ENCODE measurements at regions not wholly inside any gene's neighbourhood (a gene's known extent, or its start where the extent isn't known, plus 50 kb on each side); places are given as distances from the start of the nearest gene placed in this dataset.

- peak overlapping the region; percentile 82 for H3K14ac ChIP-seq (ENCODE audit: low read length)
- no peak overlapping the region for H3K4ac ChIP-seq (ENCODE audit: low read length)
- H4K8ac ChIP-seq (ENCODE audit: low read depth, low read length): no peak overlapping the region
- H2AFZ ChIP-seq (ENCODE audit: low read length): peak overlapping the region; percentile 1
- peak overlapping the region in 1 of 2 donors; percentile 54 for H3K4me3 ChIP-seq (ENCODE audit: low read length in 2 of 2)
- H3K9me3 ChIP-seq (replicated peaks in 1 of 2; ENCODE audit: control insufficient read depth in 2 of 2, insufficient read depth in 1 of 2, low read depth in 1 of 2, low read length in 2 of 2): peaks cover 0 to 2% of the 10 kb centered on the region in 2 donors
- H3K36me3 ChIP-seq (replicated peaks in 1 of 2; ENCODE audit: control insufficient read depth in 2 of 2, insufficient read depth in 2 of 2, low read length in 2 of 2): no peaks in the 10 kb centered on the region
- no peak for DNase-seq (ENCODE audit: low spot score)
- H2BK12ac ChIP-seq (ENCODE audit: low read length): no peak overlapping the region
- no peaks in the 10 kb centered on the region for H3K79me1 ChIP-seq (ENCODE audit: low read depth, low read length)
- no peak overlapping the region for H3K9ac ChIP-seq (ENCODE audit: low read depth, low read length, poor library complexity)
- H3K23ac ChIP-seq (ENCODE audit: low read depth, low read length, poor library complexity): no peak overlapping the region
- 100% methylated on average over 1 of the region's 23 CpGs; no CpG with 5 or more reads in 1 of the 2 donors for WGBS, 2 donors (ENCODE audit: extremely low coverage in 2 of 2, insufficient read length in 2 of 2, insufficient replicate concordance in 1 of 2)
- H2BK120ac ChIP-seq (ENCODE audit: low read depth, low read length): no peak overlapping the region
- no peak overlapping the region for H2BK15ac ChIP-seq (ENCODE audit: low read length)
- no peak overlapping the region for H2AK5ac ChIP-seq (ENCODE audit: low read depth, low read length)
- no peak overlapping the region for H4K91ac ChIP-seq (ENCODE audit: low read depth, low read length, poor library complexity)
- H3K27me3 ChIP-seq (ENCODE audit: control insufficient read depth in 3 of 3, insufficient read depth in 3 of 3, low read depth in 1 of 3, low read length in 3 of 3): no peaks in the 10 kb centered on the region
- no peaks in the 10 kb centered on the region for H3K4me1 ChIP-seq (ENCODE audit: control insufficient read depth in 2 of 2, insufficient read depth in 1 of 2, low read depth in 1 of 2, low read length in 2 of 2)
- H3K4me2 ChIP-seq (ENCODE audit: insufficient read depth, low read length, poor library complexity, severe bottlenecking): no peak overlapping the region
- no peak overlapping the region for H2BK5ac ChIP-seq (ENCODE audit: low read length)
- H3K27ac ChIP-seq (replicated peaks; ENCODE audit: low read length): no peak overlapping the region
- H3K18ac ChIP-seq (ENCODE audit: low read length): no peak overlapping the region
Measured at GRCh38 chr3:166810741-166811445, 569.2 kb downstream of the ZBBX start.

- Histone ChIP-seq H4K8ac (ENCODE audit: low read depth, low read length) (no peak overlapping the region), H3K4me2 (ENCODE audit: insufficient read depth, low read length, poor library complexity, severe bottlenecking) (no peak overlapping the region), H3K4ac (ENCODE audit: low read length) (no peak overlapping the region), H3K79me1 (ENCODE audit: low read depth, low read length) (no peaks in the 10 kb centered on the region), H3K9me3 (replicated peaks in 1 of 2; ENCODE audit: control insufficient read depth in 2 of 2, insufficient read depth in 1 of 2, low read depth in 1 of 2, low read length in 2 of 2) (peaks cover 2 to 4% of the 10 kb centered on the region in 2 donors), H3K23ac (ENCODE audit: low read depth, low read length, poor library complexity) (no peak overlapping the region), H3K18ac (ENCODE audit: low read length) (no peak overlapping the region), H3K14ac (ENCODE audit: low read length) (no peak overlapping the region), H3K27me3 (ENCODE audit: control insufficient read depth in 3 of 3, insufficient read depth in 3 of 3, low read depth in 1 of 3, low read length in 3 of 3) (no peaks in the 10 kb centered on the region), H3K4me1 (ENCODE audit: control insufficient read depth in 2 of 2, insufficient read depth in 1 of 2, low read depth in 1 of 2, low read length in 2 of 2) (no peaks in the 10 kb centered on the region), H4K91ac (ENCODE audit: low read depth, low read length, poor library complexity) (no peak overlapping the region), H2AK5ac (ENCODE audit: low read depth, low read length) (no peak overlapping the region), H2BK15ac (ENCODE audit: low read length) (no peak overlapping the region), H2BK5ac (ENCODE audit: low read length) (no peak overlapping the region), H2BK120ac (ENCODE audit: low read depth, low read length) (no peak overlapping the region), H3K36me3 (replicated peaks in 1 of 2; ENCODE audit: control insufficient read depth in 2 of 2, insufficient read depth in 2 of 2, low read length in 2 of 2) (no peaks in the 10 kb centered on the region), H3K4me3 (ENCODE audit: low read length in 2 of 2) (no peak overlapping the region), H2AFZ (ENCODE audit: low read length) (no peak overlapping the region), H3K9ac (ENCODE audit: low read depth, low read length, poor library complexity) (no peak overlapping the region), H2BK12ac (ENCODE audit: low read length) (no peak overlapping the region), H3K27ac (replicated peaks; ENCODE audit: low read length) (no peak overlapping the region)
- no CpG with 5 or more reads among the region's 4 CpGs for WGBS, 2 donors (ENCODE audit: extremely low coverage in 2 of 2, insufficient read length in 2 of 2, insufficient replicate concordance in 1 of 2)
- no peak for DNase-seq (ENCODE audit: low spot score)
Measured at GRCh38 chr3:166809520-166809919, 570.6 kb downstream of the ZBBX start.

GRCh38 chr3:166788936-166789335, 591.2 kb downstream of the ZBBX start:
- H3K27me3 ChIP-seq (ENCODE audit: control insufficient read depth in 3 of 3, insufficient read depth in 3 of 3, low read depth in 1 of 3, low read length in 3 of 3): no peaks in the 10 kb centered on the region
- WGBS, 2 donors (ENCODE audit: extremely low coverage in 2 of 2, insufficient read length in 2 of 2, insufficient replicate concordance in 1 of 2): no CpG with 5 or more reads among the region's 4 CpGs
- H2BK15ac ChIP-seq (ENCODE audit: low read length): no peak overlapping the region

GRCh38 chr3:166785876-166786275, 594.2 kb downstream of the ZBBX start:
- Histone ChIP-seq H4K8ac (ENCODE audit: low read depth, low read length) (no peak overlapping the region), H3K18ac (ENCODE audit: low read length) (no peak overlapping the region), H3K14ac (ENCODE audit: low read length) (no peak overlapping the region), H3K23ac (ENCODE audit: low read depth, low read length, poor library complexity) (no peak overlapping the region), H3K79me1 (ENCODE audit: low read depth, low read length) (no peaks in the 10 kb centered on the region), H2BK12ac (ENCODE audit: low read length) (no peak overlapping the region), H2BK15ac (ENCODE audit: low read length) (no peak overlapping the region), H2AK5ac (ENCODE audit: low read depth, low read length) (no peak overlapping the region), H3K4me3 (ENCODE audit: low read length in 2 of 2) (no peak overlapping the region), H3K9me3 (replicated peaks in 1 of 2; ENCODE audit: control insufficient read depth in 2 of 2, insufficient read depth in 1 of 2, low read depth in 1 of 2, low read length in 2 of 2) (no peaks in the 10 kb centered on the region), H2BK120ac (ENCODE audit: low read depth, low read length) (no peak overlapping the region), H3K9ac (ENCODE audit: low read depth, low read length, poor library complexity) (no peak overlapping the region), H3K27ac (replicated peaks; ENCODE audit: low read length) (no peak overlapping the region), H4K91ac (ENCODE audit: low read depth, low read length, poor library complexity) (no peak overlapping the region), H3K27me3 (ENCODE audit: control insufficient read depth in 3 of 3, insufficient read depth in 3 of 3, low read depth in 1 of 3, low read length in 3 of 3) (no peaks in the 10 kb centered on the region), H3K36me3 (replicated peaks in 1 of 2; ENCODE audit: control insufficient read depth in 2 of 2, insufficient read depth in 2 of 2, low read length in 2 of 2) (no peaks in the 10 kb centered on the region), H3K4ac (ENCODE audit: low read length) (no peak overlapping the region), H3K4me1 (ENCODE audit: control insufficient read depth in 2 of 2, insufficient read depth in 1 of 2, low read depth in 1 of 2, low read length in 2 of 2) (no peaks in the 10 kb centered on the region), H2AFZ (ENCODE audit: low read length) (no peak overlapping the region), H2BK5ac (ENCODE audit: low read length) (no peak overlapping the region), H3K4me2 (ENCODE audit: insufficient read depth, low read length, poor library complexity, severe bottlenecking) (no peak overlapping the region)
- WGBS, 2 donors (ENCODE audit: extremely low coverage in 2 of 2, insufficient read length in 2 of 2, insufficient replicate concordance in 1 of 2): no CpG with 5 or more reads among the region's 2 CpGs
- DNase-seq (ENCODE audit: low spot score): no peak

More at GRCh38 chr3:166788936-166789335, 591.2 kb downstream of the ZBBX start:
- no peaks in the 10 kb centered on the region for H3K36me3 ChIP-seq (replicated peaks in 1 of 2; ENCODE audit: control insufficient read depth in 2 of 2, insufficient read depth in 2 of 2, low read length in 2 of 2)
- no peak overlapping the region for H2AFZ ChIP-seq (ENCODE audit: low read length)
- H2BK120ac ChIP-seq (ENCODE audit: low read depth, low read length): no peak overlapping the region
- no peaks in the 10 kb centered on the region for H3K79me1 ChIP-seq (ENCODE audit: low read depth, low read length)
- H3K9me3 ChIP-seq (replicated peaks in 1 of 2; ENCODE audit: control insufficient read depth in 2 of 2, insufficient read depth in 1 of 2, low read depth in 1 of 2, low read length in 2 of 2): no peaks in the 10 kb centered on the region
- no peak overlapping the region for H3K4me2 ChIP-seq (ENCODE audit: insufficient read depth, low read length, poor library complexity, severe bottlenecking)
- no peak overlapping the region for H2BK5ac ChIP-seq (ENCODE audit: low read length)
- no peak overlapping the region for H3K4me3 ChIP-seq (ENCODE audit: low read length in 2 of 2)
- no peak overlapping the region for H2AK5ac ChIP-seq (ENCODE audit: low read depth, low read length)
- H3K9ac ChIP-seq (ENCODE audit: low read depth, low read length, poor library complexity): no peak overlapping the region
- no peak overlapping the region for H3K27ac ChIP-seq (replicated peaks; ENCODE audit: low read length)
- H3K4me1 ChIP-seq (ENCODE audit: control insufficient read depth in 2 of 2, insufficient read depth in 1 of 2, low read depth in 1 of 2, low read length in 2 of 2): no peaks in the 10 kb centered on the region
- no peak overlapping the region for H3K14ac ChIP-seq (ENCODE audit: low read length)
- no peak for DNase-seq (ENCODE audit: low spot score)
- no peak overlapping the region for H3K23ac ChIP-seq (ENCODE audit: low read depth, low read length, poor library complexity)
- no peak overlapping the region for H2BK12ac ChIP-seq (ENCODE audit: low read length)
- H3K18ac ChIP-seq (ENCODE audit: low read length): no peak overlapping the region
- H3K4ac ChIP-seq (ENCODE audit: low read length): no peak overlapping the region
- no peak overlapping the region for H4K8ac ChIP-seq (ENCODE audit: low read depth, low read length)
- no peak overlapping the region for H4K91ac ChIP-seq (ENCODE audit: low read depth, low read length, poor library complexity)
